Mononuclear cell (primary cell): ENCODE measurements at regions not wholly inside any gene's neighbourhood (a gene's known extent, or its start where the extent isn't known, plus 50 kb on each side); places are given as distances from the start of the nearest gene placed in this dataset.

Experiments used
- H3K27me3 ChIP-seq: 2 replicates; pipeline ENCODE4 v1.6.0; 2011; ENCODE audit warnings: low read length, control low read depth; ENCODE audit not compliant: insufficient read depth
- H3K4me1 ChIP-seq: 2 replicates; pipeline ENCODE4 v1.5.1; 2011; ENCODE audit warnings: mild to moderate bottlenecking, low read length, control low read depth; ENCODE audit not compliant: insufficient read depth
- H3K4me3 ChIP-seq: 2 replicates; pipeline ENCODE4 v1.5.1; 2011; ENCODE audit warnings: mild to moderate bottlenecking, low read length, moderate library complexity
- H3K9me3 ChIP-seq: 2 replicates; pipeline ENCODE4 v1.5.1; 2011; ENCODE audit warnings: low read depth, mild to moderate bottlenecking, control low read depth, low read length

DNA sequence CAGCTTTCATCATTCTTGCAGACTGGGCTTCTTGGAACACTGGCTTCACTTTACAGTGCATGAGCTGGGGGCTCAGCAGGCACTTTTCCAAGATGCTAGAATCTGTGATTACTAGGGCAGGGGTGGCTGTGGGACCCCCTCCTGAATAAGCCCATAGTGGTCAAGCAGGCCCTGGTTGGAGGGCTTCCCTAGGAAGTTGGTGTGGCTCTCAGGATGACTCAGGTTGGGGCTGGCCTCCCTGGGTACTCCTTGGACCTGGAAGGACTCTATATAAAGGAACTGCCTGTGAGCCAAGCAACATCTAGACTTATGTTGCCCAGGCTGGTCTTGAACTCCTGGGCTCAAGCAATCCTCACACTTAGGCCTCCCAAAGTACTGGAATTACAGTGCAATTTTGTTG, 88.3 kb upstream of the HELT start:
- no peaks in the 10 kb centered on the region for H3K4me1 ChIP-seq
- H3K27me3 ChIP-seq, result no peaks in the 10 kb centered on the region
- no peak overlapping the region for H3K4me3 ChIP-seq
- H3K9me3 ChIP-seq, result no peaks in the 10 kb centered on the region

GRCh38 chr4:184932343-184932742, 85.9 kb upstream of the HELT start:
- no peaks in the 10 kb centered on the region for H3K9me3 ChIP-seq
- H3K4me3 ChIP-seq, result no peak overlapping the region
- no peaks in the 10 kb centered on the region for H3K27me3 ChIP-seq

DNA sequence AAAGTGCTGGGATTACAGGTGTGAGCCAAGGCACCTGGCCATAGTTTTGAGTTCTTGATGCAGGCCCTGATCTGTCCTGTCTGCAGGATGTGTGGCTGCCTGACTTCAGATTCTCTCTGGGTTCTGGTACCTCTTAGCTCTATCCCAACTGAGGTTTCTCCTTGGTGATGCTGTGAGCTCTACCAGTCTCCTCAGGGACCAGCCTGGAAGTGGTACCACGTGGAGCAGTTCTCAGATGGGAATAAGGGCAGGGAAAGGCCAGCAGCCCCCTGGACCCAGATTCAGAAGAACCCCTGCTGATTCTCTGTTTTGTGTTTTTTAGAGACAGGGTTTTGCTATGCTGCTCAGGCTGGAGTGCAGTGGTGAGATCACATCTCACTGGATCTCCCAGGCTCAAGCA, 85.0 kb upstream of the HELT start:
- Histone ChIP-seq H3K27me3 (no peaks in the 10 kb centered on the region), H3K9me3 (no peaks in the 10 kb centered on the region), H3K4me3 (no peak overlapping the region), H3K4me1 (no peaks in the 10 kb centered on the region)

More at GRCh38 chr4:184932343-184932742, 85.9 kb upstream of the HELT start:
- H3K4me1 ChIP-seq, result no peaks in the 10 kb centered on the region

- no peaks in the 10 kb centered on the region for H3K9me3 ChIP-seq
Observed at GRCh38 chr4:184934184-184934583, 84.1 kb upstream of the HELT start.

DNA sequence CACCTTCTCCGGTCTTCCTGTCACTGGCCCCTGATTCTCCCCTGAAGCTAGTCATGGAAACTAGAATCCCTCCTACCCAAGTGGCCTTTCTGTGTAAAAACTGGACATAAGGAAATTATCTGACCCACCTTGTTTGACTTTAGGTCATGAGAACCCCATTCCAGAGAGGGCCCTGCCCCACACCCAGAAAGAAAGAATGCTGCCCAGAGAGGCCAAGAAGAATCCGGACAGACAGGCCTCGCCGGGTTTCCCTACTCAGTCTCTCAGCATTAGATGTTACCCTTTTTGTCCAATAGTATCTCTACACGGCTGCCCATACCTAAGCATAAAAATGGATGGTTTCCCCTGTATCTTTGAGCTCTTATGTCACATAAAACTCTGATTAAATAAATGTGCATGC, 83.3 kb upstream of the HELT start:
- no peaks in the 10 kb centered on the region for H3K27me3 ChIP-seq
- no peaks in the 10 kb centered on the region for H3K4me1 ChIP-seq
- H3K4me3 ChIP-seq, result no peak overlapping the region
- no peaks in the 10 kb centered on the region for H3K9me3 ChIP-seq

More at GRCh38 chr4:184934184-184934583, 84.1 kb upstream of the HELT start:
- Histone ChIP-seq H3K4me1 (no peaks in the 10 kb centered on the region), H3K4me3 (no peak overlapping the region), H3K27me3 (no peaks in the 10 kb centered on the region)

- H3K4me1 ChIP-seq, result no peaks in the 10 kb centered on the region
- H3K27me3 ChIP-seq, result no peaks in the 10 kb centered on the region
- H3K4me3 ChIP-seq, result no peak overlapping the region
- no peaks in the 10 kb centered on the region for H3K9me3 ChIP-seq
Observed at GRCh38 chr4:184936071-184936470, 82.2 kb upstream of the HELT start.

DNA sequence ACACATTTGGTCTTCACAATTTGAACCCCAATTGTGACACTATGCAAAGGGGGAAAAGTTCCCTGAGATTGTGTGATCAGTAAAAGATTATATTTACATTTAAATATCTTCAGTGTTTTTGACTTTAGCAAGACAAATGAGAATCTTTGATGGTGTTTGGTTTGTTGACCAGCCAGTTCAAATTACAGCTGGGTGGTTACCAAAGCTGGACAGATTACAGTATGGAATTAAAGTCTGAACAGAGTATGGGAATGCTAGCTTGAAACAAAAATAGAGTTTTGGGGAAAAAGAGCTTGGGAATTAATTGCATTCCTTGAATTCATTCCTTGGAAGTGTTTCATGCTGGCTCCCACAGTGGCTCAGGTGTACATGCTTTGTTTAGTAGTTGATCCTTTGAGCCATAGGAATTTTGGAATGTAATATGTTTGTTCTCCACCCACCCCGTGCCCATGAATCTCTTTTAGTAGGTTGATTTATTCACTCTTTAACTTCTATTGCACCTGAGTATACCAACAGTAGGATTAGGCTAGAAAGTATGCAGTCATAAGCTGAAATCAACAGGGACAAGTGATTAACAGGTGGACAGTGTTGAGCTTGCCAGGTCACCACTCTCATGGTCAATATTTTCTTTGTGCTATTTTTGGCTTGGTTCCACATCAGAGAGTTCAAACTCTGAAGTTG, 81.1 kb upstream of the HELT start:
- no peaks in the 10 kb centered on the region for H3K4me1 ChIP-seq
- no peak overlapping the region for H3K4me3 ChIP-seq
- H3K27me3 ChIP-seq, result no peaks in the 10 kb centered on the region
- H3K9me3 ChIP-seq, result no peaks in the 10 kb centered on the region

GRCh38 chr4:184937745-184938144, 80.5 kb upstream of the HELT start:
- no peaks in the 10 kb centered on the region for H3K4me1 ChIP-seq
- no peaks in the 10 kb centered on the region for H3K9me3 ChIP-seq

DNA sequence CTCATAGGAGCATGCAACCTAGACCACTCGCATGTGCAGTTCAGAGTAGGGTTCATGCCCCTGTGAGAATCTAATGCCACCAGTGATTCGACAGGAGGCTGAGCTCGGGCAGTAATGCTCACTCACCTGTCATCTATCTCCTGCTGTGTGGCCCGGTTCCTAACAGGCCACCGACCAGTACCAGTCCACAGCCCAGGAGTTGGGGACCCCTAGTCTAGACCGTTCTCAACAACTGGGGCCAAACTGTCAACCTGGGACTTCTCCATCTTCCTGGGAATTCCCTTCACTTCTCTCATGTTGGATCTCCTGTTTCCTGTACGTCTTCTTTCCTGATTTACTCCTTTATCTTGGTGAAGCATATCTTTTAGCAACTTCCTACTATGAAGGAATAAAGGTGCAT, 79.4 kb upstream of the HELT start:
- Histone ChIP-seq H3K27me3 (no peaks in the 10 kb centered on the region), H3K9me3 (no peaks in the 10 kb centered on the region), H3K4me1 (no peaks in the 10 kb centered on the region)

More at GRCh38 chr4:184937745-184938144, 80.5 kb upstream of the HELT start:
- H3K4me3 ChIP-seq, result no peak overlapping the region
- no peaks in the 10 kb centered on the region for H3K27me3 ChIP-seq

GRCh38 chr4:184939978-184940377, 78.3 kb upstream of the HELT start:
- Histone ChIP-seq H3K4me3 (no peak overlapping the region), H3K9me3 (no peaks in the 10 kb centered on the region), H3K4me1 (no peaks in the 10 kb centered on the region), H3K27me3 (no peaks in the 10 kb centered on the region)

More for the DNA sequence above, 79.4 kb upstream of the HELT start:
- no peak overlapping the region for H3K4me3 ChIP-seq

- Histone ChIP-seq H3K4me3 (no peak overlapping the region), H3K27me3 (no peaks in the 10 kb centered on the region), H3K9me3 (no peaks in the 10 kb centered on the region), H3K4me1 (no peaks in the 10 kb centered on the region)
Observed at GRCh38 chr4:184940500-184940899, 77.8 kb upstream of the HELT start.

- H3K4me1 ChIP-seq, result no peaks in the 10 kb centered on the region
- no peaks in the 10 kb centered on the region for H3K9me3 ChIP-seq
- no peak overlapping the region for H3K4me3 ChIP-seq
- H3K27me3 ChIP-seq, result no peaks in the 10 kb centered on the region
Observed at GRCh38 chr4:184941671-184942418, 76.4 kb upstream of the HELT start.

DNA sequence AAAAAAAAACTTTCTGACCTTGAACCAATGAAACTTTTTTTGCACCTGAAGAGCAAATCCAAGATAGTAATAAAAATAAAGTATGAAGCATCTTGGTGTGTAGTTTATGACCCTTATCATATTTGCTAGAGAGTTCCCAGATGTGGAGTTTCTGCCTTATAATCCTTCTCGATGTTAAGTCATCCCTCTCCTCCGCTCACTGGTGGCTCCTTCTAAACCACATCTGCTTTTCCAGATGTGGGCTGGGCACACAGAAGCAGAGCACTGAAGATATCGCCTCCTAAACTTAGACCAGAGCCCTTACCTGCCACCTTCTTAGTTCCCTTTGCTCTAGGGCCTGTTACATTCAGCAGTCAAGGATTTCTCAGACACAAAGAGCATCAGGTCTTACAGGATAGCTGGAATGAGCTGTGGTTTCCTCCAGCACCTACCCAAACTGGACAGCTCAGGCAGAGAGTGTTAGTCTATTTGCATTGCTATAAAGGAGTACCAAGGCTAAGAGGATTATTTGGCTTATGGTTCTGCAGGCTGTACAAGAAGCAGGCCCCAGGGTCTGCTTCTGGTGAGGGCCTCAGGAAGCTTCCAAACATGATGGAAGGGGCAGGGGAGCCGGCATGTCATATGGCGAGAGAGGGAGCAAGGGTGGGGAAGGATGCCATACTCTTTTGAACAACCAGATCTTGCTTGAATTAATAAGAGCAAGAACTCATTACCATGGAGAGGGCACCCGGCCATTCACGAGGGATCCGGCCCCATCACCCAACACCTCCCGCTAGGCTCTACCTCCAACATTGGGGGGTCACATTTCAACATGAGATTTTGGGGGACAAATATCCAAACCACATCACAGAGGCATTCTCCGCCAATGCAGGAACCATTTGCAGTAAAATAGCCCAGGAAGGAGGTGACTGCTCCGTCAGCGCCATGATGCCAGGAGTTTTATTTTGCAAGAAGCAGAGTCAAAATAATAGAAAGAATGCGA, 75.6 kb upstream of the HELT start:
- Histone ChIP-seq H3K4me3 (no peak overlapping the region), H3K9me3 (no peaks in the 10 kb centered on the region), H3K27me3 (peaks cover 4% of the 10 kb centered on the region), H3K4me1 (no peaks in the 10 kb centered on the region)

- H3K4me3 ChIP-seq, result no peak overlapping the region
- no peaks in the 10 kb centered on the region for H3K4me1 ChIP-seq
- H3K27me3 ChIP-seq, result peaks cover 4% of the 10 kb centered on the region
- no peaks in the 10 kb centered on the region for H3K9me3 ChIP-seq
Observed at GRCh38 chr4:184949020-184949419, 69.3 kb upstream of the HELT start.
